ENCODE measurements at regions not wholly inside any gene's neighbourhood (a gene's known extent, or its start where the extent isn't known, plus 50 kb on each side); places are given as distances from the start of the nearest gene placed in this dataset.

GRCh38 chr3:193944518-193944884 is 191.4 kb upstream of the HES1 start:
- Mint-ChIP-seq H3K4me1 (ENCODE audit: low read depth) (no peaks in the 10 kb centered on the region), H3K4me3 (ENCODE audit: low read depth) (no peak overlapping the region), H3K27ac (no peak overlapping the region), H3K9me3 (ENCODE audit: low read depth) (no peaks in the 10 kb centered on the region), H3K27me3 (peaks cover 24% of the 10 kb centered on the region), H3K36me3 (ENCODE audit: insufficient read depth) (no peaks in the 10 kb centered on the region)
- no peak for TF ChIP-seq CTCF (IDR thresholded peaks at IDR 0.05; ENCODE audit: unreplicated experiment)
- DNase-seq (ENCODE audit: low spot score, unreplicated experiment): no peak

GRCh38 chr3:193945143-193945542 is 190.8 kb upstream of the HES1 start:
- H3K9me3 Mint-ChIP-seq (ENCODE audit: low read depth): no peaks in the 10 kb centered on the region
- H3K4me3 Mint-ChIP-seq (ENCODE audit: low read depth): no peak overlapping the region
- no peaks in the 10 kb centered on the region for H3K4me1 Mint-ChIP-seq (ENCODE audit: low read depth)
- no peak for DNase-seq (ENCODE audit: low spot score, unreplicated experiment)
- no peak for TF ChIP-seq CTCF (IDR thresholded peaks at IDR 0.05; ENCODE audit: unreplicated experiment)
- H3K36me3 Mint-ChIP-seq (ENCODE audit: insufficient read depth): no peaks in the 10 kb centered on the region
- no peak overlapping the region for H3K27ac Mint-ChIP-seq
- H3K27me3 Mint-ChIP-seq: peaks cover 24% of the 10 kb centered on the region

- H3K27ac Mint-ChIP-seq: no peak overlapping the region
- no peaks in the 10 kb centered on the region for H3K36me3 Mint-ChIP-seq (ENCODE audit: insufficient read depth)
- DNase-seq (ENCODE audit: low spot score, unreplicated experiment): no peak
- H3K4me3 Mint-ChIP-seq (ENCODE audit: low read depth): no peak overlapping the region
- TF ChIP-seq CTCF (IDR thresholded peaks at IDR 0.05; ENCODE audit: unreplicated experiment): no peak
- peaks cover 21% of the 10 kb centered on the region for H3K27me3 Mint-ChIP-seq
- H3K4me1 Mint-ChIP-seq (ENCODE audit: low read depth): no peaks in the 10 kb centered on the region
- no peaks in the 10 kb centered on the region for H3K9me3 Mint-ChIP-seq (ENCODE audit: low read depth)
These were observed 189.0 kb upstream of the HES1 start for GRCh38 chr3:193946945-193947344.

GRCh38 chr3:193947596-193947995 is 188.4 kb upstream of the HES1 start:
- no peak for TF ChIP-seq CTCF (IDR thresholded peaks at IDR 0.05; ENCODE audit: unreplicated experiment)
- H3K27ac Mint-ChIP-seq: no peak overlapping the region
- no peak for DNase-seq (ENCODE audit: low spot score, unreplicated experiment)
- H3K36me3 Mint-ChIP-seq (ENCODE audit: insufficient read depth): no peaks in the 10 kb centered on the region
- H3K4me3 Mint-ChIP-seq (ENCODE audit: low read depth): no peak overlapping the region
- peaks cover 21% of the 10 kb centered on the region for H3K27me3 Mint-ChIP-seq
- peaks cover 2% of the 10 kb centered on the region for H3K9me3 Mint-ChIP-seq (ENCODE audit: low read depth)
- H3K4me1 Mint-ChIP-seq (ENCODE audit: low read depth): no peaks in the 10 kb centered on the region

GRCh38 chr3:193948459-193948858 is 187.5 kb upstream of the HES1 start:
- TF ChIP-seq CTCF (IDR thresholded peaks at IDR 0.05; ENCODE audit: unreplicated experiment): no peak
- H3K27ac Mint-ChIP-seq: no peak overlapping the region
- no peaks in the 10 kb centered on the region for H3K4me1 Mint-ChIP-seq (ENCODE audit: low read depth)
- H3K4me3 Mint-ChIP-seq (ENCODE audit: low read depth): no peak overlapping the region
- H3K36me3 Mint-ChIP-seq (ENCODE audit: insufficient read depth): peaks cover 1% of the 10 kb centered on the region
- peaks cover 7% of the 10 kb centered on the region for H3K9me3 Mint-ChIP-seq (ENCODE audit: low read depth)
- H3K27me3 Mint-ChIP-seq: peaks cover 19% of the 10 kb centered on the region
- DNase-seq (ENCODE audit: low spot score, unreplicated experiment): no peak
